CD4-positive, CD25-positive, alpha-beta regulatory T cell (primary cell): ENCODE measurements at regions not wholly inside any gene's neighbourhood (a gene's known extent, or its start where the extent isn't known, plus 50 kb on each side); places are given as distances from the start of the nearest gene placed in this dataset.
"Not testable (repeated sequence)": the region's sequence is repeated elsewhere in the genome, so short reads cannot be mapped to it uniquely, and the experiment has no call there.

Experiments used
- ATAC-seq, 2 donors: fragments of 150-1000 bp; cut with Tn5 transposase; one replicate each; pipeline ENCODE4 v1.10.0; 2021; ENCODE audit warnings: low read depth in 2 of 2, moderate number of reproducible peaks in 2 of 2, moderate library complexity in 1 of 2
- DNase-seq, 3 donors: peaks; one replicate each; pipeline versions ENCODE4 v3.0.0 to v3.0.0-alpha.2; 2012 to 2022; ENCODE audit warnings: mixed read lengths in 1 of 3
- H3K27ac ChIP-seq: one replicate; pipeline ENCODE4 v1.7.0; 2013; ENCODE audit warnings: mild to moderate bottlenecking, low read length; ENCODE audit not compliant: insufficient read depth, poor library complexity, severe bottlenecking
- H3K27me3 ChIP-seq: one replicate; pipeline ENCODE4 v1.7.0; 2013; ENCODE audit warnings: low read length; ENCODE audit not compliant: control insufficient read depth, insufficient read depth
- H3K36me3 ChIP-seq: one replicate; pipeline ENCODE4 v1.7.0; 2013; ENCODE audit warnings: mild to moderate bottlenecking, low read length, moderate library complexity; ENCODE audit not compliant: control insufficient read depth, insufficient read depth
- H3K4me1 ChIP-seq: 2 replicates; pipeline ENCODE4 v1.7.0; 2013; ENCODE audit warnings: mild to moderate bottlenecking, low read length; ENCODE audit not compliant: insufficient read depth, control insufficient read depth, poor library complexity, severe bottlenecking
- H3K4me3 ChIP-seq: one replicate; pipeline ENCODE4 v1.7.0; 2013; ENCODE audit warnings: low read depth, mild to moderate bottlenecking, low read length, moderate library complexity
- H3K9me3 ChIP-seq, 2 experiments: 1 replicate in 1 of 2; 2 replicates in 1 of 2; pipeline ENCODE4 v1.7.0; 2013; ENCODE audit warnings: low read length in 2 of 2, mild to moderate bottlenecking in 1 of 2, moderate library complexity in 1 of 2; ENCODE audit not compliant: control insufficient read depth in 2 of 2
- H3K27ac Mint-ChIP-seq, 3 donors: one replicate each; pipeline ENCODE4 v1.8.0; 2020 to 2022; ENCODE audit warnings: mild to moderate bottlenecking in 3 of 3, mixed read lengths in 3 of 3, moderate library complexity in 2 of 3
- H3K27me3 Mint-ChIP-seq: one replicate; pipeline ENCODE4 v1.8.0; 2022; ENCODE audit warnings: mild to moderate bottlenecking, mixed read lengths
- H3K36me3 Mint-ChIP-seq: one replicate; pipeline ENCODE4 v1.8.0; 2020; ENCODE audit warnings: mixed read lengths
- H3K4me1 Mint-ChIP-seq, 4 donors: one replicate each; pipeline ENCODE4 v1.8.0; 2020 to 2022; ENCODE audit warnings: mixed read lengths in 4 of 4, mild to moderate bottlenecking in 1 of 4
- H3K4me3 Mint-ChIP-seq, 4 donors: one replicate each; pipeline ENCODE4 v1.8.0; 2020 to 2022; ENCODE audit warnings: mild to moderate bottlenecking in 4 of 4, mixed read lengths in 4 of 4, moderate library complexity in 3 of 4
- H3K9me3 Mint-ChIP-seq, 7 donors: one replicate each; pipeline ENCODE4 v1.8.0; 2020 to 2022; ENCODE audit warnings: mixed read lengths in 7 of 7, mild to moderate bottlenecking in 3 of 7, moderate library complexity in 2 of 7

DNA sequence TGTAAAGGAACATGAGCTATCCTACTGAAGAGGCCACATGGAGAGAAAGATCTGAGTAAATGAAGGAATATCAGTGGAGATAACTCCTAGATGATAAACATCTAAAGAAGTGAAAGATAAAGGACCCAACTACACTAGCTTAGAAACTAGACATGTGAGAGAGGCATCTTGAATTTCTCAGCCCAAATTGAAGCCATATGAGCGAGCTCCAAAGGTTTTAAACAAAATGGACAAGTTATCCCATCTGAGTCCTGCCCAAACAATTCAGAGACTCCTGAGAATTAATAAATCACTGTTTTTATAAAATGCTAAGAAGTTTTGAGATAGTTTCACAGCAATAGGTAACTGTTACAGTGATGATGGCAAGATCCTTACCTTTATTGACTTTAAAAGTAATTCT lies 438.9 kb downstream of the NAV3 start:
- Histone ChIP-seq H3K9me3 (no peaks in the 10 kb centered on the region), H3K27ac (no peak overlapping the region), H3K4me1 (no peaks in the 10 kb centered on the region), H3K27me3 (no peaks in the 10 kb centered on the region), H3K36me3 (no peaks in the 10 kb centered on the region), H3K4me3 (no peak overlapping the region)
- Mint-ChIP-seq H3K9me3 (peaks cover 0 to 16% (median 1%) of the 10 kb centered on the region in 7 donors), H3K27ac (no peak overlapping the region), H3K4me1 (no peaks in the 10 kb centered on the region), H3K4me3 (no peak overlapping the region), H3K36me3 (no peaks in the 10 kb centered on the region), H3K27me3 (no peaks in the 10 kb centered on the region)
- DNase-seq (no peak), ATAC-seq (no peak)

DNA sequence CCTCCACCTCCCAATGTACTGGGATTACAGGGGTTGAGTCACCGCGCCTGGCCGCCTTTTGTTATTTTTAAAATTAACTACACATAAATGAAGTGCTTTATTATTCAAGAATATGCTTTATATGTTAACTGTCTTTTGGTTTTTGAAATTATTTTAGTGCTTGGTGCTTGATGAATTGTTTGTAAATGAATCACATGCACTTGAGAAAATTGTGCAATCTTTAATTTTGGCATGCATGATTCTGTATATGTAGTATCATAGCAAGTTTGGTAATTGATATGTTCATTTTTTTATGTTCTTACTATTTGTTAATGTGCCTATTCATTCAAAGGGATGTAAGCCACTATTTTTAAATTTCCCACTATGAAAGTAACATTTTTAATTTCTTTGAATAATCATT lies 440.9 kb downstream of the NAV3 start:
- no peaks in the 10 kb centered on the region for H3K27me3 Mint-ChIP-seq
- ATAC-seq (no peak), DNase-seq (no peak)
- peaks cover 0 to 28% (median 7%) of the 10 kb centered on the region in 7 donors for H3K9me3 Mint-ChIP-seq
- H3K36me3 Mint-ChIP-seq = no peaks in the 10 kb centered on the region
- no peaks in the 10 kb centered on the region for H3K4me1 Mint-ChIP-seq
- H3K4me3 ChIP-seq = no peak overlapping the region
- H3K27me3 ChIP-seq = no peaks in the 10 kb centered on the region
- no peaks in the 10 kb centered on the region for H3K4me1 ChIP-seq
- no peak overlapping the region for H3K4me3 Mint-ChIP-seq
- no peak overlapping the region for H3K27ac ChIP-seq
- H3K27ac Mint-ChIP-seq = no peak overlapping the region
- H3K36me3 ChIP-seq = no peaks in the 10 kb centered on the region
- H3K9me3 ChIP-seq = peaks cover 0 to under 1% of the 10 kb centered on the region in 2 experiments

DNA sequence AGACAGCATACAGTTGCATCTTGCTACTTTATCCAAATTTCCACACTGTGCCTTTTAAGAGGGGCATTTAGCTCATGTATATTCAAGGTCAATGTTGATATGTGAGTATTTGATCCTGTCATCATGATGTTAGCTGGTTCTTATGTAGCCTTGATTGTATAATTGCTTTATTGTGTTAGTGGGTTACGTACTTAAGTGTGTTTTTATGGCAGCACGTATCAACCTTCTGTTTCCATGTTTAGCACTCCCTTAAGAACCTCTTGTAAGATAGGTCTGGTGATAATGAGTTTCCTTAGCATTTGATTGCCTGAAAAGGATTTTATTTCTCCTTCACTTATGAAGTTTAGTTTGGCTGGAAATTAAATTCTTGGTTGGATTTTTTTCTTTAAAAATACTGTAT lies 445.2 kb downstream of the NAV3 start:
- no peaks in the 10 kb centered on the region for H3K4me1 ChIP-seq
- Mint-ChIP-seq H3K4me3 (no peak overlapping the region), H3K27ac (no peak overlapping the region), H3K27me3 (no peaks in the 10 kb centered on the region), H3K36me3 (no peaks in the 10 kb centered on the region), H3K4me1 (no peaks in the 10 kb centered on the region), H3K9me3 (peaks cover 0 to 50% (median 7%) of the 10 kb centered on the region in 7 donors)
- H3K36me3 ChIP-seq = no peaks in the 10 kb centered on the region
- H3K27ac ChIP-seq = no peak overlapping the region
- H3K9me3 ChIP-seq = peaks cover 4 to 13% of the 10 kb centered on the region in 2 experiments
- H3K4me3 ChIP-seq = no peak overlapping the region
- H3K27me3 ChIP-seq = no peaks in the 10 kb centered on the region
- no peak for DNase-seq
- no peak for ATAC-seq

- Histone ChIP-seq H3K9me3 (peaks cover 4 to 13% of the 10 kb centered on the region in 2 experiments), H3K4me1 (no peaks in the 10 kb centered on the region), H3K4me3 (no peak overlapping the region), H3K36me3 (no peaks in the 10 kb centered on the region), H3K27me3 (no peaks in the 10 kb centered on the region), H3K27ac (no peak overlapping the region)
- Mint-ChIP-seq H3K4me3 (no peak overlapping the region), H3K27me3 (no peaks in the 10 kb centered on the region), H3K4me1 (no peaks in the 10 kb centered on the region), H3K36me3 (no peaks in the 10 kb centered on the region), H3K9me3 (peaks cover 4 to 51% (median 7%) of the 10 kb centered on the region in 7 donors), H3K27ac (no peak overlapping the region)
- ATAC-seq (no peak), DNase-seq (no peak)
Observed at GRCh38 chr12:78278706-78279190, 448.1 kb downstream of the NAV3 start.

- Histone ChIP-seq H3K27me3 (no peaks in the 10 kb centered on the region), H3K4me1 (no peaks in the 10 kb centered on the region), H3K27ac (no peak overlapping the region), H3K36me3 (no peaks in the 10 kb centered on the region), H3K9me3 (peaks cover 4 to 13% of the 10 kb centered on the region in 2 experiments), H3K4me3 (no peak overlapping the region)
- H3K36me3 Mint-ChIP-seq = no peaks in the 10 kb centered on the region
- no peaks in the 10 kb centered on the region for H3K27me3 Mint-ChIP-seq
- peaks cover 4 to 46% (median 7%) of the 10 kb centered on the region in 7 donors for H3K9me3 Mint-ChIP-seq
- H3K4me1 Mint-ChIP-seq = no peaks in the 10 kb centered on the region
- H3K4me3 Mint-ChIP-seq = no peak overlapping the region
- ATAC-seq (no peak), DNase-seq (no peak)
- H3K27ac Mint-ChIP-seq = peak overlapping the region in 1 of 3 donors; percentile 56
Observed at GRCh38 chr12:78279567-78279966, 448.9 kb downstream of the NAV3 start.

DNA sequence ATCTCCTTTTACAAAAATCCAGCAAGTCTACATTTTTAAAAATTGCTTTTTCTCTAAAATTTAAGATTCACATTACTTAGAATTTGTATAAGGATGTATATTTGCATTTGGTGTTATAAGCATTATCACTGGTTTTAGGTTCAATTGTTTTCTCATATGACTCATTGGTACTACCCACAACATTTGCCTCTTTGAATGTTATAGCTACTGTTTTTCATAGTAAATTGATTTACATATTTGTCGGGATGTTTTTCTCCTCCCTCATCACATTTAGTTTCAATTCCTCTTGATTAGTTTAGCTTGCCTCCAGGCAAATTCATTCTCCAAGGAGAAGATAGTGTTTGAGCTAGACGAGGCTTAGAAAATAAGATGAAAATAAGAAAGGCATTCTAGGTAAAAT lies 450.4 kb downstream of the NAV3 start:
- H3K27me3 Mint-ChIP-seq, DNase-seq, H3K36me3 ChIP-seq, H3K4me3 ChIP-seq, H3K4me1 ChIP-seq, H3K36me3 Mint-ChIP-seq, H3K4me1 Mint-ChIP-seq, H3K4me3 Mint-ChIP-seq, H3K27me3 ChIP-seq, H3K27ac Mint-ChIP-seq, H3K27ac ChIP-seq, ATAC-seq: not testable (repeated sequence)
- H3K9me3 Mint-ChIP-seq = peaks cover 0 to 34% (median 6%) of the 10 kb centered on the region in 7 donors
- H3K9me3 ChIP-seq = peaks cover 4 to 18% of the 10 kb centered on the region in 2 experiments

GRCh38 chr12:78284417-78284816 lies 453.7 kb downstream of the NAV3 start:
- Mint-ChIP-seq H3K27me3 (no peaks in the 10 kb centered on the region), H3K9me3 (peaks cover 2 to 26% (median 7%) of the 10 kb centered on the region in 7 donors), H3K27ac (no peak overlapping the region), H3K4me1 (no peaks in the 10 kb centered on the region), H3K36me3 (no peaks in the 10 kb centered on the region), H3K4me3 (no peak overlapping the region)
- DNase-seq (no peak), ATAC-seq (no peak)
- no peaks in the 10 kb centered on the region for H3K4me1 ChIP-seq
- H3K27ac ChIP-seq = no peak overlapping the region
- H3K36me3 ChIP-seq = no peaks in the 10 kb centered on the region
- peaks cover 0 to 10% of the 10 kb centered on the region in 2 experiments for H3K9me3 ChIP-seq
- H3K4me3 ChIP-seq = no peak overlapping the region
- H3K27me3 ChIP-seq = no peaks in the 10 kb centered on the region

- no peaks in the 10 kb centered on the region for H3K36me3 ChIP-seq
- H3K36me3 Mint-ChIP-seq = no peaks in the 10 kb centered on the region
- no peaks in the 10 kb centered on the region for H3K4me1 ChIP-seq
- H3K4me3 ChIP-seq = no peak overlapping the region
- DNase-seq = no peak
- H3K4me1 Mint-ChIP-seq = no peaks in the 10 kb centered on the region
- no peak for ATAC-seq
- H3K9me3 ChIP-seq = no peaks in the 10 kb centered on the region
- no peak overlapping the region for H3K27ac ChIP-seq
- H3K4me3 Mint-ChIP-seq = no peak overlapping the region
- peaks cover 1 to 24% (median 7%) of the 10 kb centered on the region in 7 donors for H3K9me3 Mint-ChIP-seq
- H3K27me3 ChIP-seq = no peaks in the 10 kb centered on the region
- no peak overlapping the region for H3K27ac Mint-ChIP-seq
- no peaks in the 10 kb centered on the region for H3K27me3 Mint-ChIP-seq
Observed at GRCh38 chr12:78290606-78291345, 460.1 kb downstream of the NAV3 start.
